ENCODE measurements at regions not wholly inside any gene's neighbourhood (a gene's known extent, or its start where the extent isn't known, plus 50 kb on each side); places are given as distances from the start of the nearest gene placed in this dataset.

DNA sequence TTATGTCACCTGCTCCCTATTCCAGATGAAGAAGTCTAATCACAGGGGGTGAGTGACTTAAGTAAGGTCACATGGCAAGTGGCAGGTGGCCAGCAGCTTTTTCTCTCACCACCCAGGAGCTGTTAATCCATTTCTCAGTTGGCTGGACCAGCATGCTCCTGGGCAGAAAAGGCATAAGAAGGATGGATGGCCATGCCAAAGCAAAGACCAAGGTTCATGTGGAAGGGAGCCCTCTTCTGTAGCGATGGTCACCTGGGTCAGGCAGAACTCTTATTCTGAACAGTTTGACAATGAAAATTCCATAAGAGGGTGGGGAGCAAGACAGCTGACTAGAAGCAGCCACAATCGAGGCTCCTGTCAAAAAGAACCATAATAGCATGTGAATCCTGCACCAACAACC is 538.1 kb downstream of the SUCLA2 start:
- TF ChIP-seq, protein P1, sequence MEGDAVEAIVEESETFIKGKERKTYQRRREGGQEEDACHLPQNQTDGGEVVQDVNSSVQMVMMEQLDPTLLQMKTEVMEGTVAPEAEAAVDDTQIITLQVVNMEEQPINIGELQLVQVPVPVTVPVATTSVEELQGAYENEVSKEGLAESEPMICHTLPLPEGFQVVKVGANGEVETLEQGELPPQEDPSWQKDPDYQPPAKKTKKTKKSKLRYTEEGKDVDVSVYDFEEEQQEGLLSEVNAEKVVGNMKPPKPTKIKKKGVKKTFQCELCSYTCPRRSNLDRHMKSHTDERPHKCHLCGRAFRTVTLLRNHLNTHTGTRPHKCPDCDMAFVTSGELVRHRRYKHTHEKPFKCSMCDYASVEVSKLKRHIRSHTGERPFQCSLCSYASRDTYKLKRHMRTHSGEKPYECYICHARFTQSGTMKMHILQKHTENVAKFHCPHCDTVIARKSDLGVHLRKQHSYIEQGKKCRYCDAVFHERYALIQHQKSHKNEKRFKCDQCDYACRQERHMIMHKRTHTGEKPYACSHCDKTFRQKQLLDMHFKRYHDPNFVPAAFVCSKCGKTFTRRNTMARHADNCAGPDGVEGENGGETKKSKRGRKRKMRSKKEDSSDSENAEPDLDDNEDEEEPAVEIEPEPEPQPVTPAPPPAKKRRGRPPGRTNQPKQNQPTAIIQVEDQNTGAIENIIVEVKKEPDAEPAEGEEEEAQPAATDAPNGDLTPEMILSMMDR (IDR thresholded peaks at IDR 0.05; ENCODE audit: insufficient read depth, low read depth, low read length): no peak
- no peak for TF ChIP-seq EZH2 (IDR thresholded peaks at IDR 0.05; ENCODE audit: insufficient read depth, low read length)

Measured in astrocyte (in vitro differentiated cells and primary cell).